Hepatocyte (in vitro differentiated cells): ENCODE measurements at regions not wholly inside any gene's neighbourhood (a gene's known extent, or its start where the extent isn't known, plus 50 kb on each side); places are given as distances from the start of the nearest gene placed in this dataset.

Experiments used
- EZH2 ChIP-seq: fragments of 200-600 bp; sonication (generic); IDR thresholded peaks from 2 replicates; pipeline ENCODE4 v1.6.1; 2016; ENCODE audit warnings: antibody characterized with exemption, mild to moderate bottlenecking, borderline replicate concordance
- EZH2phosphoT487 ChIP-seq: fragments of 200-600 bp; sonication (generic); IDR thresholded peaks from one replicate; pipeline ENCODE4 v1.6.1; 2018; ENCODE audit warnings: antibody characterized with exemption, mild to moderate bottlenecking, low read depth, moderate library complexity; ENCODE audit not compliant: unreplicated experiment, severe bottlenecking
- TF ChIP-seq, protein P1 (sequence below): fragments of 200-600 bp; sonication (generic); IDR thresholded peaks from 2 replicates; pipeline ENCODE4 v1.5.1; 2016; ENCODE audit warnings: antibody characterized with exemption, mild to moderate bottlenecking; ENCODE audit not compliant: poor library complexity

DNA sequence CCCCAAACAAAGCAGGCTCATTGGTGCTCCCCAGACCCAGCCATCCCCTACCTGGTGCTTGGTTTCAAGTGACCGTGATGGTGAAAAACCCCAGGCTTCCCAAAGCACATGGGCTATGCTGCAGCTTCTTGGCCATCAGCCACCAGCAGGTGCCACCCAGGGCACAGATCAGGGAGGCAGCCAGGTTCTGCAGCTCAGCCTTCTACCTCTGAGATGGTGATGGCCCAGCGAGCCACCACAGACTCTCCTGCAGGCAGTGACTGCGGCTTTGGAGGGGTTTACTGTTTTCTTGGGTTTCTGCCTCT lies 70.0 kb upstream of the ALX4 start:
- TF ChIP-seq, protein P1, sequence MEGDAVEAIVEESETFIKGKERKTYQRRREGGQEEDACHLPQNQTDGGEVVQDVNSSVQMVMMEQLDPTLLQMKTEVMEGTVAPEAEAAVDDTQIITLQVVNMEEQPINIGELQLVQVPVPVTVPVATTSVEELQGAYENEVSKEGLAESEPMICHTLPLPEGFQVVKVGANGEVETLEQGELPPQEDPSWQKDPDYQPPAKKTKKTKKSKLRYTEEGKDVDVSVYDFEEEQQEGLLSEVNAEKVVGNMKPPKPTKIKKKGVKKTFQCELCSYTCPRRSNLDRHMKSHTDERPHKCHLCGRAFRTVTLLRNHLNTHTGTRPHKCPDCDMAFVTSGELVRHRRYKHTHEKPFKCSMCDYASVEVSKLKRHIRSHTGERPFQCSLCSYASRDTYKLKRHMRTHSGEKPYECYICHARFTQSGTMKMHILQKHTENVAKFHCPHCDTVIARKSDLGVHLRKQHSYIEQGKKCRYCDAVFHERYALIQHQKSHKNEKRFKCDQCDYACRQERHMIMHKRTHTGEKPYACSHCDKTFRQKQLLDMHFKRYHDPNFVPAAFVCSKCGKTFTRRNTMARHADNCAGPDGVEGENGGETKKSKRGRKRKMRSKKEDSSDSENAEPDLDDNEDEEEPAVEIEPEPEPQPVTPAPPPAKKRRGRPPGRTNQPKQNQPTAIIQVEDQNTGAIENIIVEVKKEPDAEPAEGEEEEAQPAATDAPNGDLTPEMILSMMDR: no peak
- TF ChIP-seq EZH2 (no peak), EZH2phosphoT487 (no peak)
